ENCODE measurements at regions not wholly inside any gene's neighbourhood (a gene's known extent, or its start where the extent isn't known, plus 50 kb on each side); places are given as distances from the start of the nearest gene placed in this dataset.

DNA sequence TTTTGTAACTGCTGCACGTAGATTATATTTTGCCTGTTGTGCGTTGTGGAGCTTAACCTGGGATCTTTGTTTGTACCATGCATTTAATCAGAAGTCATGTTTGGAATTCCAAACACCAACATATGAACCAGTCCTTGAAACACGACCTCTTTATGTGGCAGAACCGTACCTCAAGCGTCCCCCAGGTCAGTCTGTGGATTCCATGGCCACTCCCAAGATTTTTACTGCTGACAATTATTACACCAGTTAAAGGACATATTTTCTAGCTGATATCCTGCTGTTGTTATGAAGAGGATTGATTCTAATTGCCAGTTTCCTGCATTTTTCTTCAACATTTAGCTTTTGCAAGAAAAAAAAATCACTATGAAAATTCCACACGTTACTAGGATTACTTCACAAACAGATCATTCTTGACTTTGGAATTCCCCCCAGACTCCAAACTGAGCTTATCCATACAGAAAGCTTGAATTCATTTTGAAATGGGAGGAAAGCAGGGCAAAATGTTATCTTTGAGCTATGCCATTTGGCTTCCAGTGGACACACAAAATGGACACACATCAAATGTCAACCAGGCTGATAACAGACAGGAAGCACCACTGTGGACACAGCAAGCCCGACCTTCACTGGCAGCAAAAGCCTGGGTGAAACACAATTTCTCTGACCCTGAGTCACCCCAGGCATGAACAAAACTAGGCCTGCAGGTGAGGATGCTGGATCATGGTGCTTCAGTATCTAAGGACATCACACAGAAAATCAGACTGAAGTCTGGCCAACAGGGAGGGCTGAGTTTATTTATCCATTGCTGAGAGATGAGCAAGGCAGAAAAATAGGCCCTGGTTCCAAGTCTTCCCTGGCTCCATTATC lies 542.9 kb upstream of the JAG1 start:
- no peak for TF ChIP-seq CTCF (conservative IDR thresholded peaks at IDR 0.05)
- TF ChIP-seq EZH2 (IDR thresholded peaks at IDR 0.05; ENCODE audit: low read depth) = no peak
